ENCODE measurements at regions not wholly inside any gene's neighbourhood (a gene's known extent, or its start where the extent isn't known, plus 50 kb on each side); places are given as distances from the start of the nearest gene placed in this dataset.

DNA sequence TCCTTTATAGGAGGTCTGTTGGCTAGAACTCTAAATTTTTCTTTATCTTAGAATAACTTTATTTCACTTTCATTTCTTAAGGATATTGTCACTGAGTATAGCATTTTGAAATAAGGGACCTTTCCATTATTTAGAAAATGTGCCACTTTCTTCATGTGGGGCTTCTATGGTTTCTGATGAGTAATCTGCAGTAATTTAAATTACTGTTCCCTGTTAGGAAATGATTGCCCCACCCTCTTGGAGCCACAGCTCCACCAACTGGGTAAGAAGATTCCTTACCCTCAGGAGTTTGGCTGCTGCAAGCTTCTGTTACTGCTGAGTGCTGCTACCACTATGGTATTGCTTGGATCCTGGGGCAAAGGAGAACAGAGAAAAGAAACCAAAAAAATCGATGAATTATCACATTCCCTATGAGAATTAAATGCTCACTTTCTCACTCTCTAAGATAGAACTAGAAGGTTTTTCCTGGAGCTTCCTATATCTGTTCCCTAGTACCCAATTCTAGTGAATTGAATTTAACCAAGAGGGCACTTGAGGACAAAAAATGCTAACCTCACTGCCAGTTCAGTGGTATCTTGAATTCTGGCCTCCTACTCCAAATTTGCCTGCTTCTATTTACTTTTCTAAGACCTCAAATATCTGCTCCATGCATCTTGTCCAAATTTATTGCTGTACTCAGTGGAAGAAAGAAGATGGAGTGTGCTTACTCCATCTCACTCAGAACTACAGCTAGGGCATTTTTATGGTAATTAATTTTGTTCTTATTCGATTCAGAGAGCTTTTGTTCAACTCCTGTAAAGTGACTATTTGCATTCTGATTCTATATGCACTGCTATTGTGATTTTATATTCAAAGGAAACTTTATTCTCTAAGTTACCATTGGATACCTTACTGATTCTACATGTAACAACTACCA lies 2111.3 kb downstream of the MAT2B start:
- no peak for TF ChIP-seq EZH2 (IDR thresholded peaks at IDR 0.05; ENCODE audit: borderline replicate concordance, low read length)
- TF ChIP-seq, protein P1, sequence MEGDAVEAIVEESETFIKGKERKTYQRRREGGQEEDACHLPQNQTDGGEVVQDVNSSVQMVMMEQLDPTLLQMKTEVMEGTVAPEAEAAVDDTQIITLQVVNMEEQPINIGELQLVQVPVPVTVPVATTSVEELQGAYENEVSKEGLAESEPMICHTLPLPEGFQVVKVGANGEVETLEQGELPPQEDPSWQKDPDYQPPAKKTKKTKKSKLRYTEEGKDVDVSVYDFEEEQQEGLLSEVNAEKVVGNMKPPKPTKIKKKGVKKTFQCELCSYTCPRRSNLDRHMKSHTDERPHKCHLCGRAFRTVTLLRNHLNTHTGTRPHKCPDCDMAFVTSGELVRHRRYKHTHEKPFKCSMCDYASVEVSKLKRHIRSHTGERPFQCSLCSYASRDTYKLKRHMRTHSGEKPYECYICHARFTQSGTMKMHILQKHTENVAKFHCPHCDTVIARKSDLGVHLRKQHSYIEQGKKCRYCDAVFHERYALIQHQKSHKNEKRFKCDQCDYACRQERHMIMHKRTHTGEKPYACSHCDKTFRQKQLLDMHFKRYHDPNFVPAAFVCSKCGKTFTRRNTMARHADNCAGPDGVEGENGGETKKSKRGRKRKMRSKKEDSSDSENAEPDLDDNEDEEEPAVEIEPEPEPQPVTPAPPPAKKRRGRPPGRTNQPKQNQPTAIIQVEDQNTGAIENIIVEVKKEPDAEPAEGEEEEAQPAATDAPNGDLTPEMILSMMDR (IDR thresholded peaks at IDR 0.05; ENCODE audit: low read length) = no peak
